ENCODE measurements at regions not wholly inside any gene's neighbourhood (a gene's known extent, or its start where the extent isn't known, plus 50 kb on each side); places are given as distances from the start of the nearest gene placed in this dataset.

GRCh38 chr9:129469988-129470316 is 150.9 kb downstream of the C9orf50 start:
- no peak for DNase-seq

DNA sequence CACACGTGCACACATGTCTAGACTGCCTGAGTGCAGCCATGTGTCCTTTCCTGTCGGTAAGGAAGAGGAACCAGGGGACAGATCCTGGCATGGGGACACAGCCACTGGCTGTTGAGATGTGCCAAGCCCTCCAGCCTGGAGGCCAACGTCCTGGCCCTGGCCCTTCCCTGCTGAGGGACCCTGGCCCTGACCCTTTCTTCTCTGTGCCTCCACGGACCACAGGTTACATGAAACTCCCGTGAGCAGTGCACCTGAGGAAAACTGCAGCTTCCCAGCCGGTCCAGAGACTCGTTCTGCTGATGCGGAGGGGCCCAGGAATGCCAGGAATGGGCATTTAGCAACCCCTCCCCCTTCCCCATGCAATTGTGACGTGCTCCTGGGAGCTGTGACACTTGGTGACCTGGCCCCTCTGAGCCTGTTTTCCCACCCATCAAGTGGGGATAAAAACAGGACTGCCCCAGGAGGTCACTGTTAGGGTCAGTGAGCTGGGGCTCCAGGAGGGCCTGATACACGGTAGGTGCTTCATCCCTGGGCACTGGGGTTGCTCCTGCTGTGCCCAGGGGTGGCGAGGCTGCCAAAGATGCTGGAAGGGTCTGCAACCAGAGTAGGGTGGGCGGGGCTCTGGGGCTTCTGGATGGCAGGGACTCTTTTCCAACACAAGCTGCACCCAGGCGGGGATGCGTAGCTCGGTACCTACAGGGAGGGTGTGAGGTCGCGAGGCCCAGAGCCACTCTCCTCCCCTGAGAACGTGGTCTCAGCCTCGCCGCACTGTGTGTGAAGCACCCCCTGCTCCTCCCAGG is 151.5 kb downstream of the C9orf50 start:
- DNase-seq: no peak

DNA sequence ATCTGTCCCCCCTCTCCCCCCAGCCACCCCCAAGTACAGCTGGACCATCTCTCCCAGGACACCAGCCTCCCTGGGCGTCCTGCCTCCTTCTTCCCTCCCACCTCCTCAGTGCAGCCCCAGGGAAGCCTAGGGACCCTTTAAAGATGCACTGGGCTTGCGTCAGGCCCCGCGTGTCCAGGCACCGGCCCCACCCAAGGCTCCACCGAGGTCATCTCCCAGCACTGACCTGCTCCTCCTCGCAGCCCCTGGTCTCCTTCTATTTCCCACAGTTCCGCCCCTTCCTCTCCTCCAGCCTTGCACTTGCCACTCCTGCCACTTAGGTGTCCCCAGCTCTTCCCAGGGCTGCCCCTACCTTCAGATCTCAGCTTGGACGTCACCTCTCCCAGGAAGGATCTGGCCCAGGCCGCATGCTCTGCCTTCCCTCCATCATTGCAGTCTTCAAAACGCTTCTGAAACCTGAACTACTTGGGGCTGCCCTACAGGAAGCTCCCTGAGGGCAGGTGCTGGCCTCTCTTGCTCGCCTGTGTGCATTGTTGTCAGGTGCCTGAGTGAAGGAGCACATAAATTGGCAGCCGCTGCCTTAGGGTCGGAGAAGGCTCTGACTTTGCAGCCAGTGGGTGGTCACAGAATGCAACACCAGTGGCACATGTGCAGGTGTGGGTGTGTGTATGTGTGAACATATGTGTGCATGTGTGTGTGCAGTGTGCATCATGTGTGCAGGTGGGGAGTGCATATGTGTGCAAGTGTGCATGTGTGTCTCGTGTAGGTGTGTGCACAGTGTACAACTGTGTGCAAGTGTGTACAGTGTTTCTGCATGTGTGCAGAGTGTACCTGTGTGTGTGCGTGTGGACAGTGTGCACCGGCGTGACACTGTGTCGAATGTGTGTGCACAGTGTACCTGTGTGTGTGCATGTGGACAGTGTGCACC is 152.9 kb downstream of the C9orf50 start:
- DNase-seq: no peak

GRCh38 chr9:129467004-129467588 is 153.8 kb downstream of the C9orf50 start:
- no peak for DNase-seq

- no peak for DNase-seq
These were observed 154.9 kb downstream of the C9orf50 start for GRCh38 chr9:129465834-129466535.

- DNase-seq: peak; percentile 47
These were observed 155.7 kb downstream of the C9orf50 start for GRCh38 chr9:129464972-129465833.

GRCh38 chr9:129463994-129464393 is 156.9 kb downstream of the C9orf50 start:
- DNase-seq: no peak

DNA sequence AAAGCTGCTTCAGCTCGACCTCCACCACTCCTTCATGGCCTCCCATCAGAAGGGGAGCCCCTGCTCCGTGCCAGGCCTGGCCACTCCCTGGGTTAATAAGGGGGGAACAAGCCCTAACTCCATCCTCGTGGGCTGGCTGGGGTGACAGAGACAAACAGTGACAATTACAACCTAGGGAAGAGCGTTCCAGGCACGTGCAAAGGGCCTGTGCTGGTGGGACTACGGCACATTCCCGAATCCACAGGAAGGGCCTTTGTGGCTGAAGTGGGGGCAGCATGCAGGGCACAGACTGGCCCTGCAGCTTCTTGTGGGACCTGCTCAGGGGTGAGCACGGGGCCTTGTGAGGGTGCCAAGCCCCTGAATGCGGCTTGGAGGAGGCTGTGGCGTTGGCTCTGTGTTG is 157.4 kb downstream of the C9orf50 start:
- DNase-seq: no peak

- DNase-seq: no peak
These were observed 158.5 kb downstream of the C9orf50 start for GRCh38 chr9:129462360-129462759.

DNA sequence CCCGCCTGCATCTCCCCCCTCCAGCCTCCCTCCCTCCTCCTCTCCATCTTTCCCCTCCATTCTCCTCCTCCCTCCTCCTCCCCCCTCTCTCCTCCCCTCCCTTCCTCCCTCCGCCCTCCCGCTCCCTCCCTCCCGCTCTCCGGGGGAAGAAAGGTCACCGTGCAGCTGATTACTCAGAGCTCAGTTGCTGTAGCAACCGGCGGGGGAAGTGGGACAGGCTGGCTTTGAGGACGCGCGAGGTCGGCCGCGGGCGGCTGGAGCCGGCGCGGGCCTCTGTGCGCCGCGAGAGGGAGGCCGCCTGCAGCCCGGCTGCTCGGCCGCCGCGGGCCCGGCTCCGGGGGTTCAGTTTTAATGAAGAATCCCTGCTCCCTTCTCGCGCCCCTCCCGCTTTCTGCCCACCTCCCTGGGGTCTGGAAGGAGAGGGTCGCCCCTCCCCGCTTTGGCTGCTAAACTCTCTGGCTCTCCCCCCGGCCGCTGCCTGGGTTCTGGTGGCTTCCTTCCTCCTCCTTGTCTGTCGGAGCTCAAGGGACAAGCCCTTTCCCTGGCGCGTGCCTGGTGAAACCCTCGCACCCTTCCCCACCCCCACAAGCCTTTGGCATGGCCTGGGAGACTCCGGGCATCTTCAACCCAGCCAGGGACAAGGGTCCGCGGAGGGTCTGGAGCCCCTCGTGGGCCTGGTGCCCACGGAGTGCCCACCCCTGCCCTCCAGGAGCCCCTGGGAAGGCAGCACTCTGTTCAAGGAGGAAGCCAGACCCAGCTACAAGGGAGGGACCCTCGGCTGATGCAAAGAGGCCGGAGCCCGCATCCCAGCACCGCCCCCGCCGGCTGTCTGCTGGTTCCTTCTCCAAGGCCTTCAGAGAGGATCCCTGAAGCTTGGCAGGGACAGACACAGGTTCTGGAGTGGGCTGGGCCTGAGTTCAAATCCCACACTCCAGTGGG is 160.3 kb downstream of the C9orf50 start:
- peak; percentile 99 for DNase-seq

DNA sequence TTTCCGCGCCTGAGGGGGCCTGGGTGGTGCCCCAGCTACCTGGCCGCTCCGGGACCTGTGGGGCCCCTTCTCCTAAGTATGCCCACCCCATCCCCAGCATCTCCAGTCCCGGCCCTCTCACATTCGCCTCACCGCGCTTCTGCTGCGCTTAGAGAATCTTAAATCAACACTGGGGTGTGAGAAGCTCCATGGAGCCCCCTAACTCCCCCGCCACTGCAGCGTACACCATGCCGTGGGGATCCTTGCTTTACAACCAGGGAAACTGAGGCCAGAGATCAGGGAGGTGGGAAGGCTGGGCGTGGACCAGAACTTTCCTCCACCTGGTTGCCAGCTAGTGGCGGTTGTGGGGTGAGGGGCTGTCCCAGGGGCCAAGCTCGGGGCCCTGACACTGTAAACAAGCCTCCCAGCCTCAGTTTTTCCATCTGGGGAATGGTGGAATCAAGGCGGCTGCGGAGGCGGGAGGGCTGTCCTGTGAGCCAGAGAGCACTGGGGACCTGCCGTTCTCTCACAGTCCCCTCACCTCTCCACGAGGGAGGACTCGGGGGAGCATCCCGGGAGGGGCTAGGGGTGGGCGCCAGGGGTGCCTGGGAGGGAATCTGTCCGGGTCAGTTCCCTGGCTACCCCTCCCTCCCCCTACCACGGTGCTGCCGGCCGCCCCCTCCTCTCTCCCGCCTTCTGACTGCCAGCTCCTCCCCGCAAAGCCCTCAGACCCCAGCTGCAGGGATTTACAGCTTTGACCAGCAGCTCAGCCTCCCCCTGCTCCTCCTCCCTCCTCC is 161.2 kb downstream of the C9orf50 start:
- DNase-seq: no peak

DNA sequence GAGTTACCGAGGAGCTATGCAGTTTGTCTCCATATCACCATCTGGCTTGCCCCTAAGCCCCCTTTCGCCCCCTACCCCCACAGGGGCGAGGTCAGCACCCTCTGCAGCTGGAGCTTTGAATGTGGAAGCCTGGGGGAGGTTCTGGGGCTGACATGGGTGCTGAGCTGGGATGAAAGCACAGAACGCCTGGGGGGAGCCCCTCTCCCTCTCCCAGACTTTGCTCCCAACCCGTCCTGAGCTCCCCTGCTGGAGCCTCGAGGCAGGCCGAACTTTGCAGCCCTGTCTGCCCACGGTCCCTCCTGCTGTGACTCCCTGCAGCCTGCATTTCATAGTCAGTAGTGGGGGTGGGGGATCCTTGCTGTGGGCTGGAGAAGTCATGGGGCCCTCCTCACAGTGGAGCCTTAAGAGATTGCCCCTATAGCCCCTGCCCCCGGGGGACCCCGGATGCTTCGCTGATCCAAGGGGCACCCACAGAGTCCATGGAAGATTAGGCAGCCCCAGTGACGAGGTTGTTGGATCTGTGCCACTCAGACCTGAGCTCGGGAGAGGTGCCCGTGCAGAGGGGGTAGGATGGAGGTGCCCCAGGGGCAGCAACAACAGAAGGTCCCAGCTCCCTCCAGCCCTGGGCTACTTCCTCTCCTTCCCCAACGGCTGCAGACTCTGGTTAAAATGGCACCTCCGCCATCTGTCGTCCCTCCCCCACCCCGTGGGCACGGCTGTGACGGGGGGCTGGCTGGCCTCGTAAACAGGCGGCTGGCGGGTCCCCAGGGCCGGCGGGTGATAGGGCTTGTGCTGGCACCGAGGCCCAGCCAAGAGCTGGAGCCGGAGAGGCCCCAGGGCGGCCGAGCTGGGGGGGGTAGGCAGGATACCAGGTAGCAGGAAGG is 162.0 kb downstream of the C9orf50 start:
- no peak for DNase-seq

DNA sequence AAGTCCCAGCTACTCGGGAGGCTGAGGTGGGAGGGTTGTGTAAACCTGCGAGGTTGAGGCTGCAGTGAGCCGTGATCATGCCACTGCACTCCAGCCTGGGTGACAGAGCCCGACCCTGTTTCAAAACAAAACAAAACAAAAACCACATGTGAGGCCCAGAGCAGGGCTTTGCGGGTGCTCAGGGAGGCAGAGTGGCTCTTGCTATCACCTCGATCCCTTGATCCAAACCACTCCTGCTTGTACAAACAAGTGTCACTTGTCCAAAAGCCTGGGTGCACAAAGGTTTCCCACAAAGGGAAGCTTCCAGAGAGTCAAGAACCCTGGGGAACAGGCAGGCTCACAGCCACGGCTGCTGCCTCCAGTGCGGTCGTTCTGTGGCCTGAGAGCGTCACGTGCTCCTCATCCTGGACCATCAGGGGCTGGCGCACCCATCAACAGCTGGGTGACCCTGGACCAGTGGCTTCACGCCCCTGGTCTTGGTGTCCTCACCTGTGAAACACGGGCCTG is 162.7 kb downstream of the C9orf50 start:
- DNase-seq: no peak

DNA sequence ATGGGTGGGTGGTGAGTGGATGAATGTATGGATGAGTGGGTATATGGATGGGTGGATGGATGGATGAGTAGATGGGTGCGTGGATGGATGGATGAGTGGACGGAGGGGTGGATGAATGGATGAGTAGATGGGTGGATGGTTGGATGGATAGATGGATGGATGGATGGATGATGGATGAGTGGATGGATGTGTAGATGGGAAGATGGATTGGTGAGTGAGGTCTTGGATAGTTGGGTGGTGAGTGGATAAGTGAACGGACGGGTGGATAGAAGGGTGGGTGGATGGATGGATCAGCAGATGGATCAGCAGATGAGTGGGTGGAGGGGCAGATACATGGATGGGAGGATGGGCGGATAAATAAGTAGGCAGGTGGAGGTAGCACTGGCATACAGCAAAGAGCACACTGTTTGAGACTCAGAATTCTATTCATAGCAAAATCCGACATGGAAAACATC is 163.5 kb downstream of the C9orf50 start:
- DNase-seq: no peak

- no peak for DNase-seq
These were observed 164.2 kb downstream of the C9orf50 start for GRCh38 chr9:129456549-129457324.

DNA sequence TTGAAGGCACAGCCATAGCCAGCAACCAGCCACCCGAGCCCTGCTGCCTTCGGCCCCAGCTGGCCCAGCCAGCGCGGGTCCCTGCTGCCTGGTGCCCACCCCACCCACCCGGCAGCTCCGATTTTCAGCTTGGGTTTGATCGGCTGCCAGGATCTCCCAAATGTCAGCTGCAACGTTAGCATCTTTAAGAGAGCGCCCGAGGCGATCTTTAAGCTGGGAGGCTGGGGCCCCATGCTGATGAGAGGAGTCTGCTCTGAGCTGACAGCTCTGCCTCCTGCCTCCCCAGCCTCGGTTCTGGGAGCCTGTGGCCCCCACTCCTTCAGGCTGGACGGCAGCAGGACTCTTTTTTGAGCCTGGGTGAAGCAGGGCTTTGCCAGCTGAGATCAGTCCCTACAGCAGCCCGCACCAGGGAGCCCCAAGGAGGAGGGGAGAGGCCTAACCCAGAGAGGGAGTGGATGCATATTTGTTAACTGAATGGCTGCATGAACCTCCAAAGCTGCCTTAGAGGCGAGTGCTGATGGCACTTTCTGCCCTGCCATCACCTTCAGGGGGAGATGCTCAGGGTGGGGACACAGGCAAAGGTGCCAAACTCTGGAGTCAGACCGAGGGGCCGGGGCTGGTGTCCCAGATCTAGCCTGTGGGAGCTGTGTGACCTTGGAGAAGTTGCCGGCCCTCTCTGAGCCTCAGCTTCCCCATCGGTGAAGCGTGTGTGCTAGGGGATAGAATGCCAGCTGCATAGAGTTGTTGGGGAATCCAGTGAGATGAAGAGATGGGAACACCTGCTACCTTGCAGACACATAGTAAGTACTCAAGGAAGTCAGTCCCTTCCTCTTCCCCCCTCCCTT is 165.5 kb downstream of the C9orf50 start:
- peak; percentile 47 for DNase-seq

All from EL (cell line).